Endothelial cell of umbilical vein (primary cell): ENCODE measurements at regions not wholly inside any gene's neighbourhood (a gene's known extent, or its start where the extent isn't known, plus 50 kb on each side); places are given as distances from the start of the nearest gene placed in this dataset.

Experiments
- CTCF ChIP-seq, 2 donors: IDR thresholded peaks; 1 replicate in 1 of 2; 2 replicates in 1 of 2; pipeline ENCODE4 v1.5.1; 2011; ENCODE audit warnings: low read length in 2 of 2, mild to moderate bottlenecking in 2 of 2, moderate library complexity in 2 of 2, control low read depth in 1 of 2, inconsistent platforms in 1 of 2, low read depth in 1 of 2; ENCODE audit not compliant: insufficient read depth in 1 of 2; ENCODE audit errors: extremely low read depth in 1 of 2
- POLR2A ChIP-seq: IDR thresholded peaks from 2 replicates; pipeline ENCODE4 v1.6.1; 2012; ENCODE audit warnings: low read depth, mild to moderate bottlenecking, control low read depth, low read length

DNA sequence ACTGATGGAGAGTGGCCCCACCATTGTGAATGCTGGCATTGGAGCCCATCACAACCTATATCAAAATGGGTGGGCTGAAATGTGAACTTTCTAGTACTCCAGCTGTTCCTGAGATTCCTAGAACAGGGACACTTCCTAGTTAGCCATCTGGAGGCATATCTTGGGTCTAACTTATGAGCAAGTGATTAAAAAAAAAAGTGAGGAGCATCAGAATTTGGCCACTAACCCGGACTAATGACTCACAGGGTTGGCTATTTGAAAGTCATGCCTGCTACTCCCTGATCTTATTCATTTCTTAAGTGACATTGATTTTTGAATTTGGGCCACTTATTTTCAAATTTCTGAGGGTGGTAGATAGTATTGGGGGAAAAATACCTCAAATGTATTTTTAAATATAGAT is 216.6 kb downstream of the HRH4 start:
- TF ChIP-seq CTCF (IDR thresholded peaks at IDR 0.05; ENCODE audit: extremely low read depth in 1 of 2, insufficient read depth in 1 of 2, low read depth in 1 of 2, low read length in 2 of 2), result no peak
- TF ChIP-seq POLR2A, result no peak
